ENCODE measurements at regions not wholly inside any gene's neighbourhood (a gene's known extent, or its start where the extent isn't known, plus 50 kb on each side); places are given as distances from the start of the nearest gene placed in this dataset.
"Not testable (repeated sequence)": the region's sequence is repeated elsewhere in the genome, so short reads cannot be mapped to it uniquely, and the experiment has no call there.

DNA sequence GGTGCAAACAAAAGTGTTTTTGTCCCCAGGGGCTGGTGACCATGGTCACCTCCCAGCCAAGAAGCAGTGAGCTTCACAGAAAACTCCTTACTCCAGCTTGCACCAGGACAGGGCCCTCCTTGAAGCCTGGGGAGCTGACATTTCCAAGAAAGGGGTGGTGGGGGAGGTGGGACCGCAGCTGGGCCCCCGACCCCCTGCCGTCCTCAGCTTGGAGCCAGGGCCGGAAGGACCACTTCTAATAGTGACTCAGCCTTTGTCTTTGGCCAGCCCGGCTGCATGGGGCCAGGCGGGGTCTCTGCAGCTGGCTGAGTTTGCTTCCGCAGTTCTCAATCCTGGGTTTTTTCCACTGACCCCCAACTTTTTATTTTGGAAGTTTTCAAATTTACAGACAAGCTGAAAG, 136.5 kb upstream of the POU3F1 start:
- no peaks in the 10 kb centered on the region for H3K4me1 ChIP-seq
- 21 to 25% methylated on average over 4 to 5 of the region's 7 CpGs for WGBS, 2 donors (ENCODE audit: low coverage in 1 of 2)
- H3K27me3 ChIP-seq, result peaks cover 59% of the 10 kb centered on the region
- no peaks in the 10 kb centered on the region for H3K36me3 ChIP-seq
- H3K4me3 ChIP-seq, result no peak overlapping the region
- no peak overlapping the region for H3K27ac ChIP-seq
- TF ChIP-seq POLR2AphosphoS5 (IDR thresholded peaks at IDR 0.05) (no peak), EP300 (IDR thresholded peaks at IDR 0.05) (no peak), POLR2A (IDR thresholded peaks at IDR 0.05) (no peak)
- TF ChIP-seq, protein P1, sequence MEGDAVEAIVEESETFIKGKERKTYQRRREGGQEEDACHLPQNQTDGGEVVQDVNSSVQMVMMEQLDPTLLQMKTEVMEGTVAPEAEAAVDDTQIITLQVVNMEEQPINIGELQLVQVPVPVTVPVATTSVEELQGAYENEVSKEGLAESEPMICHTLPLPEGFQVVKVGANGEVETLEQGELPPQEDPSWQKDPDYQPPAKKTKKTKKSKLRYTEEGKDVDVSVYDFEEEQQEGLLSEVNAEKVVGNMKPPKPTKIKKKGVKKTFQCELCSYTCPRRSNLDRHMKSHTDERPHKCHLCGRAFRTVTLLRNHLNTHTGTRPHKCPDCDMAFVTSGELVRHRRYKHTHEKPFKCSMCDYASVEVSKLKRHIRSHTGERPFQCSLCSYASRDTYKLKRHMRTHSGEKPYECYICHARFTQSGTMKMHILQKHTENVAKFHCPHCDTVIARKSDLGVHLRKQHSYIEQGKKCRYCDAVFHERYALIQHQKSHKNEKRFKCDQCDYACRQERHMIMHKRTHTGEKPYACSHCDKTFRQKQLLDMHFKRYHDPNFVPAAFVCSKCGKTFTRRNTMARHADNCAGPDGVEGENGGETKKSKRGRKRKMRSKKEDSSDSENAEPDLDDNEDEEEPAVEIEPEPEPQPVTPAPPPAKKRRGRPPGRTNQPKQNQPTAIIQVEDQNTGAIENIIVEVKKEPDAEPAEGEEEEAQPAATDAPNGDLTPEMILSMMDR (IDR thresholded peaks at IDR 0.05), result no peak
- ATAC-seq, result no peak
- no peaks in the 10 kb centered on the region for H3K9me3 ChIP-seq

DNA sequence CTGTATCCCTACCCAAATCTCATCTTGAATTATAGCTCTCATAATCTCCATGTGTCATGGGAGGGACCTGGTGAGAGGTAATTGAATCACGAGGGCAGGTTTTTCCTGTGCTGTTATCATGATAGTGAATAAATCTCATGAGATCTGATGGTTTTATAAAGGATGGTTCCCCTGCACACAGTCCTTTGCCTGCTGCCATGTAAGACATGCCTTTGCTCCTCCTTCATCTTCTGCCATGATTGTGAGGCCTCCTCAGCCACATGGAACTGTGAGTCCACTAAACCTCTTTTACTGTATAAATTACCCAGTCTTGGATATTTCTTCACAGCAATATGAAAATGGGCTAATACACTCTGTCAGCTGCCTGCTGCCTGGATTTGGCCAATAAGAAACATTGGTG, 133.8 kb upstream of the POU3F1 start:
- H3K27ac ChIP-seq, ATAC-seq, H3K4me1 ChIP-seq, H3K9me3 ChIP-seq, H3K36me3 ChIP-seq, H3K4me3 ChIP-seq: not testable (repeated sequence)
- WGBS, 2 donors (ENCODE audit: low coverage in 1 of 2), result 83 to 100% methylated on average over 1 of the region's 1 CpG
- H3K27me3 ChIP-seq, result peaks cover 40% of the 10 kb centered on the region

DNA sequence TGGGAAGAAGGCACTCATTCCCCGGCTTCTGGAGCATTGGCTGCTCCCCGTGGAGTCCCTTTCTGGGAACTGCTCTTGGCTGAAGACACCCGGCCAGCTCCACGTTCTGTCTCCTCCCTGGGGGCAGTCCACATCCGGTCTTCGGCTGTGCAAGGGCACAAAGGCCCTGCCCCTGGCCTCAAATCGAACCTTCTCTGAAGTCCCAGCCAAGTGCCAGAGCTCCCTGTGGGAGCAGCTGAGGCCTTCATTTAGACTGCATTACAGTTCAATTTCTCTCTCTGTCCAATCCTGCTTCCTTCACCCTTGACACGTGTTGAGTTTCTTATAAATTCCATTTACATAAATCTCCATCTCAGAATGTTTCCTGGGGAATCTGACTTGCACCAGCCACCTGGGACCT, 132.9 kb upstream of the POU3F1 start:
- Histone ChIP-seq H3K9me3 (no peaks in the 10 kb centered on the region), H3K4me1 (no peaks in the 10 kb centered on the region), H3K27ac (no peak overlapping the region), H3K27me3 (peaks cover 44% of the 10 kb centered on the region), H3K36me3 (no peaks in the 10 kb centered on the region), H3K4me3 (no peak overlapping the region)
- ATAC-seq, result no peak
- TF ChIP-seq POLR2A (IDR thresholded peaks at IDR 0.05), result no peak
- WGBS, 2 donors (ENCODE audit: low coverage in 1 of 2), result 44% methylated on average over 5 of the region's 8 CpGs; no CpG with 5 or more reads in 1 of the 2 donors

DNA sequence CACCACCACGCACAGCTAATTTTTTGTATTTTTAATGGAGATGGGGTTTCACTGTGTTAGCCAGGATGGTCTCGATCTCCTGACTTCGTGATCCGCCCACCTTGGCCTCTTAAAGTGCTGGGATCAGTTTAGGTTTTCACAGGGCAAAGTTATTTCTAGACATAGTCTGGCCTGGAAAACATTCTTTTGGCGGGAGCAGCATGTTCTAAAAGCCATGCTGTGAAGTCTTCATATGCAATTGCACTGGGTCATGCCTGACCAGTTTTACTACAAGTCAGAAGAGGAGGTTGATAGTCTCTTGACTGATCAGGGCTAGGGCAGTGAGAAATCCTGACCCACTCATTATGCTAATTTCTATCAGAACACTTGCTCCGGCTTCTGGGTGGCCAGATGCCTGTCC, 131.6 kb upstream of the POU3F1 start:
- ATAC-seq, result no peak
- 71% methylated on average over 3 of the region's 6 CpGs; no CpG with 5 or more reads in 1 of the 2 donors for WGBS, 2 donors (ENCODE audit: low coverage in 1 of 2)
- Histone ChIP-seq H3K4me1 (no peaks in the 10 kb centered on the region), H3K36me3 (no peaks in the 10 kb centered on the region), H3K4me3 (no peak overlapping the region), H3K9me3 (no peaks in the 10 kb centered on the region), H3K27me3 (peaks cover 42% of the 10 kb centered on the region), H3K27ac (no peak overlapping the region)
- no peak for TF ChIP-seq POLR2AphosphoS5 (IDR thresholded peaks at IDR 0.05)
- no peak for TF ChIP-seq POLR2A (IDR thresholded peaks at IDR 0.05)
- TF ChIP-seq EP300 (IDR thresholded peaks at IDR 0.05), result no peak
- TF ChIP-seq, protein P1 (IDR thresholded peaks at IDR 0.05), result no peak

DNA sequence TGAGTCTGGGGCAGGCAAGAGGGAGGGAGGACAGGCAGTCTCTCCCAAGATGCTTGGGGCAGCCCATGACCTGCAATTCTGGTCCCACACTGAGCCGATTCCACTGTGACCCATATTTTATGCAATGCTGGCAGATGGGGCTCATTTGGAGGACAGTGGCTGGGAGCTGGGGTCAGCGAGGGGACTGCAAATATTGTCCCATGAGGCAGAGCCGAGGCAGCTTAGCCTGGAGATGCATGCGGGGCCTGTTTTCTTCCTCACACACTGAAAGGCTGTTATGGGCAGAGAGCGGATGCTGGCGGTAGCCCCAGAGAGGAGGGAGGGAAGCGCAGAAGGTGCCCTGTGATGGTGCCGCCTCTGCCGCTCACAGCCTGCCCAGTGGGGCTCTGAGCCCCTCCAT, 128.5 kb upstream of the POU3F1 start:
- WGBS, 2 donors (ENCODE audit: low coverage in 1 of 2), result 76 to 80% methylated on average over 3 to 4 of the region's 9 CpGs
- Histone ChIP-seq H3K4me1 (no peaks in the 10 kb centered on the region), H3K9me3 (no peaks in the 10 kb centered on the region), H3K27me3 (peaks cover 23% of the 10 kb centered on the region), H3K27ac (no peak overlapping the region), H3K36me3 (no peaks in the 10 kb centered on the region), H3K4me3 (no peak overlapping the region)
- ATAC-seq, result no peak
- TF ChIP-seq, protein P1 (IDR thresholded peaks at IDR 0.05), result no peak
- TF ChIP-seq POLR2A (IDR thresholded peaks at IDR 0.05), result no peak
- no peak for TF ChIP-seq EP300 (IDR thresholded peaks at IDR 0.05)

DNA sequence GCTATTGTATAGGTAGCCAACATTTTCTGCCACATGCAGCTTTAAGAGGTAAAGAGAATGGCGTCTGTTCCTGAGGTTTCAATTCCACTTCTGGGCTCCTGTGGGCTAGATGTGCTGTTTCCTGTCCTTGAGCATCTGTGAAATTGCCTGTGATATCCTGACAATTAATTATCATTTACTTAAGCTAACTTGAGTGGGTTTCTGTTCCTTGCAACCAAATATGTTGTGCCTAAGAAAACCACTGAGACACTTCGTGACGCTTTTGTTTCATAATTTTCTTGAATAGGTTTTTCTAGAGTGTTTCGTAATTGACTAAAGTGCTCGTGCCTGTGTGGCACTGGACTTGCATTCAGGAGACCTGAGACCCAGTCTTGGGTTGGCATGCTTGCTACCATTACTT, 127.3 kb upstream of the POU3F1 start:
- no peak for TF ChIP-seq POLR2AphosphoS5 (IDR thresholded peaks at IDR 0.05)
- TF ChIP-seq EP300 (IDR thresholded peaks at IDR 0.05), result no peak
- TF ChIP-seq POLR2A (IDR thresholded peaks at IDR 0.05), result no peak
- TF ChIP-seq, protein P1 (IDR thresholded peaks at IDR 0.05), result no peak
- no peaks in the 10 kb centered on the region for H3K4me1 ChIP-seq
- H3K4me3 ChIP-seq, result no peak overlapping the region
- H3K27me3 ChIP-seq, result peaks cover 14% of the 10 kb centered on the region
- H3K27ac ChIP-seq, result no peak overlapping the region
- 60 to 73% methylated on average over 3 to 4 of the region's 5 CpGs for WGBS, 2 donors (ENCODE audit: low coverage in 1 of 2)
- ATAC-seq, result no peak
- H3K9me3 ChIP-seq, result no peaks in the 10 kb centered on the region
- H3K36me3 ChIP-seq, result no peaks in the 10 kb centered on the region
